ENCODE measurements at regions not wholly inside any gene's neighbourhood (a gene's known extent, or its start where the extent isn't known, plus 50 kb on each side); places are given as distances from the start of the nearest gene placed in this dataset.
"Not testable (repeated sequence)": the region's sequence is repeated elsewhere in the genome, so short reads cannot be mapped to it uniquely, and the experiment has no call there.

DNA sequence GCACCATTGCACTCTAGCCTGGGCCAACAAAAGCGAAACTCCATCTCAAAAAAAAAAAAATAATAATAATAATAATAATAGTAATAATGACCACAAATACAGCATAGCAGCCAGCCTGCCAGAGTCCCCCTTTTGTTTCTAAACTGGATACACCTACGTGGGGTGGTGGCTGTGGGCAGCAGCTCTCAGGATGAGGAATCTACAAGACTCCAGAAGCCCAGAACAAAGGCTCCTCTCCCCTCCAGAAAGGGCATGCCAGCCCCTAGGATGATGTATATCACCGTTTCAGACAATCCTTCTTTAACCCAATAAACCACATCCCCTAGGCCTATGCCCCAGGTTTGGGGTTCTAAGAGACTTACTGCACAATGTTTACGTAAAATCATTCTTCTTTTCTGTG lies 155.9 kb downstream of the QRSL1 start:
- H3F3A ChIP-seq (ENCODE audit: low read depth): no peaks in the 10 kb centered on the region
- H3K4me1 Mint-ChIP-seq: peaks cover 10% of the 10 kb centered on the region
- no peaks in the 10 kb centered on the region for H3K9me3 ChIP-seq (ENCODE audit: low read depth)
- no peak overlapping the region for H3K27ac ChIP-seq
- no peak for DNase-seq (ENCODE audit: low spot score)
- H3K36me3 ChIP-seq: no peaks in the 10 kb centered on the region
- no peaks in the 10 kb centered on the region for H4K20me1 ChIP-seq (ENCODE audit: low read depth)
- H3K27ac Mint-ChIP-seq: no peak overlapping the region
- H3K79me2 ChIP-seq (ENCODE audit: low read depth): no peaks in the 10 kb centered on the region
- no peaks in the 10 kb centered on the region for H3K4me1 ChIP-seq
- no peak overlapping the region for H3K4me3 Mint-ChIP-seq
- H3K9me3 Mint-ChIP-seq: peaks cover 4% of the 10 kb centered on the region
- no peak for TF ChIP-seq EZH2 (IDR thresholded peaks at IDR 0.05)
- no peak for TF ChIP-seq EZH2phosphoT487 (IDR thresholded peaks at IDR 0.05)
- TF ChIP-seq CTCF (IDR thresholded peaks at IDR 0.05): no peak
- H3K27me3 Mint-ChIP-seq (ENCODE audit: insufficient read depth, low read depth): peaks cover 6% of the 10 kb centered on the region
- H3K36me3 Mint-ChIP-seq: no peaks in the 10 kb centered on the region
- no peak overlapping the region for H2AFZ ChIP-seq (replicated peaks)
- H3K9ac ChIP-seq: no peak overlapping the region
- H3K4me2 ChIP-seq: no peak overlapping the region
- no peak overlapping the region for H3K4me3 ChIP-seq
- no peaks in the 10 kb centered on the region for H3K27me3 ChIP-seq

DNA sequence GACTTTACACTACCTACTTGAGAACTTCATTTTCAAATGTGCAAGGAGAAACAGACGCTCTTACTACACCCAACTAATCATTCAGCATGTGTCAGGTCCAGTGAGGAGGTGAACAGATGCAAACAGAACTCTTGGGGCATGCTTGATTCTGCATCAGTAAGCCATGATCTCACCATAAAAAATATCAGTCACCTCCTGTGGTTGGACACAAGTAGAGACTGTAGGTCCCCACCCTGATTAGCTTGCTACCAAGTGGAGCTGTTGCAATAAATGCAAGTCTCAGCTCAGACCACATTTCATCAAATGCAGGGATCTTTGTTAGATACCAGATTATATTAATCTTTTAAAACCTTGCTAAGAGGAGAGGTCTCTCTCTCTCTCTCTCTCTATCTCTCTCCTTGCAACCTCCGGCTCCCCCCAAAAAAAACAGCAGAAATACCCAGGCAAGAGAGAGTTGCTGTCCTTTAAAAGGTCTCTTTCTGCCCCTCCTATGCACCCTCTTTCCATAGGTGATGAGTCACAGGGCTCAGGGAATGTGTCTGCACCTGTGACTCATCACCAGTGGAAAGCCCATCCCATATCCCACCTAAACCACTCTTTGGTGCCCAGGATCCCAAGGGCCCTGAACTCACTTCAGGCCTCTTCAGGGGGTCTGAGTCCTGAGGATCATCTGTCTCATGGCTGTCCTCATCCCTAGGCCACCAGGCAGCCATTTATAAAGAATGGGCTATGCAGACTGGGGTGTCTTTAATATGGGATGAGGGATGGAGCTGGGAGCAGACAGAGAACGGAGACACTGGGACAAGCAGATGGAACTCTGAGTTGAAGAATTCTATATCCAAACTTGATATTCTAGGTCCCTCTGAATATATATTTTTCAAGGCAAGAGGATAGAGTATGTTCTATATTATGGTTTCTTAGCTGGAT lies 154.5 kb downstream of the QRSL1 start:
- Histone ChIP-seq H4K20me1 (ENCODE audit: low read depth) (no peaks in the 10 kb centered on the region), H3K9ac (no peak overlapping the region), H3K4me3 (no peak overlapping the region), H3K4me2 (no peak overlapping the region), H3K79me2 (ENCODE audit: low read depth) (no peaks in the 10 kb centered on the region), H3K4me1 (no peaks in the 10 kb centered on the region), H3K27ac (no peak overlapping the region), H3K36me3 (no peaks in the 10 kb centered on the region), H2AFZ (replicated peaks) (no peak overlapping the region), H3F3A (ENCODE audit: low read depth) (no peaks in the 10 kb centered on the region), H3K9me3 (ENCODE audit: low read depth) (no peaks in the 10 kb centered on the region), H3K27me3 (no peaks in the 10 kb centered on the region)
- DNase-seq (ENCODE audit: low spot score): no peak
- Mint-ChIP-seq H3K27ac (no peak overlapping the region), H3K9me3 (peaks cover 16% of the 10 kb centered on the region), H3K27me3 (ENCODE audit: insufficient read depth, low read depth) (peaks cover 4% of the 10 kb centered on the region), H3K4me3 (no peak overlapping the region), H3K36me3 (no peaks in the 10 kb centered on the region), H3K4me1 (peaks cover 5% of the 10 kb centered on the region)
- no peak for TF ChIP-seq CTCF (IDR thresholded peaks at IDR 0.05)
- no peak for TF ChIP-seq EZH2phosphoT487 (IDR thresholded peaks at IDR 0.05)
- no peak for TF ChIP-seq EZH2 (IDR thresholded peaks at IDR 0.05)

- Histone ChIP-seq H3K4me2 (no peak overlapping the region), H3K4me1 (no peaks in the 10 kb centered on the region), H4K20me1 (ENCODE audit: low read depth) (no peaks in the 10 kb centered on the region), H3F3A (ENCODE audit: low read depth) (no peaks in the 10 kb centered on the region), H3K9me3 (ENCODE audit: low read depth) (no peaks in the 10 kb centered on the region), H3K27me3 (no peaks in the 10 kb centered on the region), H3K79me2 (ENCODE audit: low read depth) (no peaks in the 10 kb centered on the region), H3K36me3 (no peaks in the 10 kb centered on the region), H3K9ac (no peak overlapping the region), H2AFZ (replicated peaks) (no peak overlapping the region), H3K4me3 (no peak overlapping the region), H3K27ac (no peak overlapping the region)
- Mint-ChIP-seq H3K4me1 (no peaks in the 10 kb centered on the region), H3K36me3 (no peaks in the 10 kb centered on the region), H3K27me3 (ENCODE audit: insufficient read depth, low read depth) (peaks cover 4% of the 10 kb centered on the region), H3K27ac (no peak overlapping the region), H3K4me3 (no peak overlapping the region), H3K9me3 (peaks cover 17% of the 10 kb centered on the region)
- no peak for DNase-seq (ENCODE audit: low spot score)
- no peak for TF ChIP-seq EZH2phosphoT487 (IDR thresholded peaks at IDR 0.05)
- TF ChIP-seq EZH2 (IDR thresholded peaks at IDR 0.05): no peak
- no peak for TF ChIP-seq CTCF (IDR thresholded peaks at IDR 0.05)
Measured at GRCh38 chr6:106782536-106783285, 153.3 kb downstream of the QRSL1 start.

- peaks cover 17% of the 10 kb centered on the region for H3K9me3 Mint-ChIP-seq
Measured at GRCh38 chr6:106779552-106779951, 150.2 kb downstream of the QRSL1 start.

More at GRCh38 chr6:106779552-106779951, 150.2 kb downstream of the QRSL1 start:
- H4K20me1 ChIP-seq (ENCODE audit: low read depth); H3K4me3 ChIP-seq; H3K27ac ChIP-seq; H3K4me1 ChIP-seq; H3K36me3 Mint-ChIP-seq; H2AFZ ChIP-seq (replicated peaks); H3K4me2 ChIP-seq; H3K27ac Mint-ChIP-seq; H3F3A ChIP-seq (ENCODE audit: low read depth); H3K4me1 Mint-ChIP-seq; DNase-seq (ENCODE audit: low spot score); H3K4me3 Mint-ChIP-seq; H3K27me3 ChIP-seq; H3K79me2 ChIP-seq (ENCODE audit: low read depth); H3K9me3 ChIP-seq (ENCODE audit: low read depth); H3K36me3 ChIP-seq; H3K9ac ChIP-seq; H3K27me3 Mint-ChIP-seq (ENCODE audit: insufficient read depth, low read depth): not testable (repeated sequence)

All from neural progenitor cell (in vitro differentiated cells).